Activated naive CD4-positive, alpha-beta T cell (primary cell): ENCODE measurements at regions not wholly inside any gene's neighbourhood (a gene's known extent, or its start where the extent isn't known, plus 50 kb on each side); places are given as distances from the start of the nearest gene placed in this dataset.
"Not testable (repeated sequence)": the region's sequence is repeated elsewhere in the genome, so short reads cannot be mapped to it uniquely, and the experiment has no call there.

Experiments used
- DNase-seq, 4 experiments: peaks; one replicate each; lab custom pipeline; 2025; lab: John Stamatoyannopoulos, UW

GRCh38 chr15:96052154-96052553, 278.3 kb upstream of the NR2F2 start:
- no peak for DNase-seq

GRCh38 chr15:96052572-96053030, 277.9 kb upstream of the NR2F2 start:
- no peak for DNase-seq

DNA sequence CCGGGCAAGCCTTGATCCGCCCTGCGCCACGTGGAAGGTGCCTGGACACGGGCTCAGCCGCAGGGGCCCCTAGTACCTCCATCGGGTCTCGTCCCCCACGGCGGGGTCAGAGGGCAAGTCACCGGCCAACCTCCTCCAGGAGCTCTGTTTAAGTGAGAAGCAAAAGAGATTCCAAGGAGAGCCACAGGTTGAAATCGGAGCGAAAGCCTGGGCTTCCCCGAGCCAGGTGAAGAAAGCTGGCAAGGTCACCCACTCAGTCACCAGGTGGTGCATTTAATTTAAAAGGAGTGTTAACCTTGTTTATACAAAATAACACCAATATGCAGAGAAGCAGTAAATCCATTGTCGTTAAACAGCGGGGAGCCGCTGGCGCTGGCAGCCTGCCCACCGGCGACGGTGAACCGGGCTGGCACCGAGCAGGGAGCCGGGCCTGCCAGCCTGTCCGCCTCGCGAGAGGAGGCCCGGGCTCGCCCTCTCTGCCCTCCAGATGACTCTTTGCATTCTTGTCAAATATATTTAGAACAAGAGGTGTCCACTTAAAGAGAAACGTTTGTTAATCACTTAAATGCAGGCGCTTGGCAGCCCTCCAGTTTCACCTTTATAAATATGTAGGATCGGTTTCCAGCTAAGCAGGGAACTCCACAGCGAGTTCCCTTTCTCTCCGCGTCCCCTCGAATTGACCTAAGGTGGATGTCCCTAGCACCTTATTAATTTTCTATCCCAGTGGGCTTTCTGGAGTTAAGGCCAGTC, 277.3 kb upstream of the NR2F2 start:
- no peak for DNase-seq

DNA sequence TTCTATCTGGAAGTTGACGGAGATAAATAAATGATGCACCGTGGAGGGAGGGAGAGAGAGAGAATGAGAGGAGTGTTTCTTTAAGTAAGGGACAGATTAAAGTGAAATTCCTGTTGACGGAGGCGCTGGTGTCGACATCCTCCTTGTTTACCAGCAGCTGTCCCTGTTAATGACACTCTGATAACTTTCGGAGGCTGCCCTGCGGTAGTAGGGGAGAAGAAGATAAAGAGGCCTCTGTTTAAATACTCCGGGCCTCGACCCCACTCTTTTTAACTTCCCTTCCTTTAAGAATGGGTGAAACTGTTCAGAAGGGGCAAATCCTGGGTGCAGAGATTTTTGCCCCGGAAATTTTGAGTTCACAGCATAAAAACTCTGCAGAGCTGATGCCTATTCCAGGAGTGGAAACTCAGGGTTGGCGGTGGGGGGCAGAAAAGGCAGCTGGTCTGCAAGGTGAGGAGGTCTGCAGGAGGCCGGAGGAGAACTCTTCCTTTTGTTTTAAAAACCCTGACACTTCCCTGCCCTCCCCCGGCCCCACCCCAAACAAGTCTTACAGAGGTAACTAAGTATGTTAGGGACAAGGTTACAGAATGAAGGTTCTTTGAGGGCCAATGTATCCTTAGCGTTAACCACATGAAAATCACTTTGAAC, 276.6 kb upstream of the NR2F2 start:
- DNase-seq: no peak

DNA sequence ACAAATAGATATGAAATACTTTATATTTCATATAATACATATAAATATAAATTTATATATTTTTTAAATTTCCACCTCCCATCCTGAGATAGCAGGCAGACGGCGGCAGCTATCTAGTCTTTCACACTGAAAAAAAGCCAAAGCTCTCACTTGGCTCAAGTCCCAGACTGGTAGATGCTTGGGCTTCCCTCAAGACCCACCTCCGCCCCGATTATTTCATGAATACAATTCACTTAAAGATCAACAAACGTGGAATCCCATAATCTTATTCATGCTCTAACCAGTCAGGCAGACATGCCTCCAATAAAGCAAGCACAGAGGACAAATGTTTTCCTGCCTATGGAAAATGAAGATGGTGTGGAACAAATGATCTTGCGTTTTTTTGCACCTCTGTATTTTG, 275.9 kb upstream of the NR2F2 start:
- no peak for DNase-seq

DNA sequence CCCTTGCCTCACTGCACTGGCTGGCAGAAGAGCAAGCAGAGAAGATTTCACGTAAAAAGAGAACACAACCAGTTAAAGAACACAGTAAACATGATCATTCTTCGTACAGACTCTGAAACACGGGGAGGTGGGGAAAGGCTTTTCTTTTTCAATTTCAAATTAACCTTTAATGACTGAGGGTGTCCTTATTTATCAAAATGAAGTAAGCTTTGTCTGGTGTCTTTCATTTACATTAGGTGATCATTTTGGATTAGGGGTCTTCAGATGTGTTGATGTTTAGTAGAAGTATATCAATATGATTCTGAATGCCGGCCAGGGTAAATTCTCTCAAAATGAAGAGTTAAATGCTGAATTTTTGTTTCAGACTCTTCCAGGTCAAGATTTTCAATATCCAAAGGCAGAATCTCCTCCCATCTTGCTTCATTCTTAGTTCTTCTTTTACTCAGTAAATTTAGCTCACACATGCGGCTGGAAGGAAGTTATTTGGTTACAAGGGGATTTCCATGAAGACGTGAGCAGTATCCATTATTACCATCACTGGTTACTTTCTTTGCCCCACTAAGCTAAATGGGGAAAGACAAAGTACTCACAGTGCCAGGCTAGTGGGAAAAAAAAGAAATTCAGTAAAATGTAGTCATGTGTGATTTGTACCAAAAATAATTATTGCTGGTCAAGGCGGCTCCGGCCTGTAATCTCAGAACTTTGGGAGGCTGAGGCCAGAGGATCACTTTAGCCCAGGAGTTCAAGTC, 272.2 kb upstream of the NR2F2 start:
- no peak for DNase-seq

DNA sequence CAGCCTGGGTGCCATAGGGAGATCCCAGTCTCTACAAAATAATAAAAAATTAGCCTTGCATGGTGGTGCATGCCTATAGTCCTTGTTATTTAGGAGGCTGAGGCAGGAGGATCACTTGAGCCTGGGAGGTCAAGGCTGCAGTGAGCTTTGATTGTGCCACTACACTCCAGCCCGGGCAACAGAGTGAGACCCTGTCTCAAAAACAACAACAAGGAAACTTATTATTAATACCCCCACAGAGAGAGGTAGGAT, 271.7 kb upstream of the NR2F2 start:
- not testable (repeated sequence) for DNase-seq

GRCh38 chr15:96060591-96060990, 269.9 kb upstream of the NR2F2 start:
- DNase-seq: not testable (repeated sequence)

- no peak for DNase-seq
Measured at GRCh38 chr15:96064351-96064756, 266.1 kb upstream of the NR2F2 start.

DNA sequence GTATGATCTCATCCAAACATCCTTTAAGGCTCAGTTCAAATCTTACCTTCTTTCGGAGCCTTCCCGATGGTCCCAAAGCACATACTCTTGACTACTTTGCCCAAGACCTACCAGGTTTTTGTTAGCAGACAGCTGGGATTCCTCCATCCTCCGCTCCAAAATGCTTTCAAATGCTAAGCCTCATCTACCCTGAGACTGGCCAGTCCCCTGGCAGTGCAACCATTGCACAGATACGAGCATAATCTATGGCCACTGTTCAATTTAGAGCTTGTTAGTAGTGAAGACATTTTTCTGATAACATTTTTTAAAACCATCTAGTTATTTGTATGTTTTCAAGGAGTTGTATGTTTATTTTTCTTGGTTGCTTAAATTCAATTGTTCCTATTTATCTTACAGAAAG, 264.4 kb upstream of the NR2F2 start:
- no peak for DNase-seq

- DNase-seq: no peak
Measured at GRCh38 chr15:96066852-96067495, 263.5 kb upstream of the NR2F2 start.

DNA sequence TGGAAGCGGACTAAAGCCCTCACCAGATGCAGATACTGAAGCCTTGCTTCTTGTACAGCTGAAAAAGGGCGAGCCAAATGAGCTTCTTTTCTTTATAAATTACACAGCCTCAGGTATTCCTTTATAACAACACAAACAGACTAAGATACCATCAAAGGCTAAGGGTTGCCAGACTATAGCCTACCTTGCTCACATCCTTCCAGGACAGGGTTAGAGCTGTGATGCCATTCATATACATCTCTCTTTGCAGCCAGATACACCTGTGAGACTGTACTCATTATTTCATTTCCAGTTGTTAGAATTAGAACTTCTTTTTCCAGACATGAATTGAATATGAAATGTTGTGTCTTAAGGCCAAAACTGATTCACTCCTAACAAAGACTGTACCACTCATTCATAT, 262.8 kb upstream of the NR2F2 start:
- no peak for DNase-seq

DNA sequence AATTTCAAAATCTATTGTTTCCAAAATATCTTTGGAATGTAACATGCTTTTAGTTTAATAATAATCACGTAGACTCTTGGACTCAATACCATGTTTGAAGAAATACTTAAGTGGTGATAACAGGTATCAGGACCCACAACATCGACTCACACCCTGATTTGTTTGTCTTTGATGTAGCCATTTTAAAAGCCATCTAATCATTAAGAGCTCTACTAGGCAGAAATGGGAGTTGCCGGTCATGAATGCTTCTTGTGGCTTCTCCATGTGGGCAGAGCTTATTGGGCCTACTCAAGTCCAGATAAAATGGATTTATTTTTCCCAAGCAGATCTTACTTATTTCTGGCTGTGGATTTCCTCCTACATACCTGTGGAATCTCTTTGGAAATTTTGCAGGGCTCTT, 261.6 kb upstream of the NR2F2 start:
- DNase-seq: no peak

DNA sequence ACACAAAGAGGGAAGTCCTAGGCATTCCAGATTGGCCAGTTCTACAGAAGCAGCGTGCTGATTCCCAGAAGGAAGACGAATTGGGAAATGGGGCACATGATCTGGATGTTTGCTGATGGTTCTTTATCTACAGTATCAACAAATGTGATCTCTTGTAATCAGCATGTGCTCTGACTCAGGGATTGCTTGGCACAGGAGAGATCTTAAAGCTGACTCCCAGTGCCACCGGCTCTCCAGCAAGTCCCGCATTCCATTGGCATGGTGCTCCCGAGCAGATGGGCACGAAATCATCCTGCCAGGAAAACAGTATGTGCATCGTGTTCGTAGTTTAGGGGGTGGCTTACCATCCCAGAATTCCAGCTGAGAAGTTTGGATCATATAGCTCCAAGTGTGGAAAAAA, 259.9 kb upstream of the NR2F2 start:
- no peak for DNase-seq

DNA sequence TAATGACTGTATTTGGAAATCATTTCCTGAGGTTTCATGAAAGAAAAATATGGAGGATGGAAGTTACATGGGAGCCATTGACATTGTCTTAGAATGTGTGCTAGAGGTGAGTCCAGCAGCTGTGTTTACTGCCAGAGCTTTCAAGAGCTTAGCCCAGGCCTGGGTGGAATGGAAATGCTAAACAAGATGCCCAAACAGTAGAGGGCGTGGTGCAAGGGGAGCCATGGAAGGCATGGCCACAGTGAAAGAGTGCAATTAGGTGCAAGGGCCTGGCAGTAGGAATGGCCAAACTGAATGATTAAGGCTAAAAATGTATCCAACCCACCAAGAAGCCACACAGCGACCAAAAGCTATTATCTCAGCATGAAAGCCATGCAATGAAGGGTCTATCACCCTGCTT, 257.7 kb upstream of the NR2F2 start:
- no peak for DNase-seq

- no peak for DNase-seq
Measured at GRCh38 chr15:96073908-96074307, 256.6 kb upstream of the NR2F2 start.

- DNase-seq: no peak
Measured at GRCh38 chr15:96075895-96076294, 254.6 kb upstream of the NR2F2 start.

GRCh38 chr15:96076350-96076749, 254.2 kb upstream of the NR2F2 start:
- DNase-seq: no peak

DNA sequence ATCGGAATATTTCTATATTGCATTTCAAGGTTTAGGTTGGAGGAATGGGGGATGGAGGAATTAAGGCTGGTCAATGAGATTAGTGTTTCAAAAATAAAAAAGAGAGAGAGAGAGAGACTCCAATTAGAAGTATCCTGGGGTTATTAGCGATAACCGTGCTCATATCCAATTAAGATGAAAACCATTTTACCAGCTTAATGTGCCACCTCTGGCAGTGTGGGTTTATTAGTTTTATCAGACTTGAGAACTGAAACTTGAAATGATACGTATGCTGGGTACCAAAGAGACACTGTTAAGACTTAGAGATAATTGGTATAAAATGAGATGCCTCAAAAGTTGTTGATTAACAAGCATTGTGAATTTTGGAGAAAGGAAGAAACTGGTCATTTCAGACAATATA, 251.5 kb upstream of the NR2F2 start:
- DNase-seq: no peak

DNA sequence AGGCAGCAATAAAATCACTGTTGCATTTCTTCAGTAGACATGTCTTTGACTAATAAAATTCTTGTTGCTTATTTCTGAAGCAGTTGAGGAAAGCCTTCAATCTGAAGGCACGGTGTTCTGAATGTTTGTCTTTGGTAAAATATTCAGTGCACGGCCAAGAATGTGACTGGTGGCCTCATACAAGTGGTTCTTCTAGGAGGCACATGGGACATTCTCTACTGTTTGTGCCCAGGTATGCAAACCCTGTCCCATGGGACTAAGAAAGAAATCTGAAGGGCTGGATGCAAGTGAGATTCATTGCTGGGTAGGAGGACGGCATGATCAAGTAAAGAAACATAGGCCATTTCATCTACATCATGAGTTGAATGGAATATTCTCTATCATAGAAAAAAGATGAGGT, 250.6 kb upstream of the NR2F2 start:
- DNase-seq: no peak

- no peak for DNase-seq
Measured at GRCh38 chr15:96086164-96086563, 244.3 kb upstream of the NR2F2 start.

DNA sequence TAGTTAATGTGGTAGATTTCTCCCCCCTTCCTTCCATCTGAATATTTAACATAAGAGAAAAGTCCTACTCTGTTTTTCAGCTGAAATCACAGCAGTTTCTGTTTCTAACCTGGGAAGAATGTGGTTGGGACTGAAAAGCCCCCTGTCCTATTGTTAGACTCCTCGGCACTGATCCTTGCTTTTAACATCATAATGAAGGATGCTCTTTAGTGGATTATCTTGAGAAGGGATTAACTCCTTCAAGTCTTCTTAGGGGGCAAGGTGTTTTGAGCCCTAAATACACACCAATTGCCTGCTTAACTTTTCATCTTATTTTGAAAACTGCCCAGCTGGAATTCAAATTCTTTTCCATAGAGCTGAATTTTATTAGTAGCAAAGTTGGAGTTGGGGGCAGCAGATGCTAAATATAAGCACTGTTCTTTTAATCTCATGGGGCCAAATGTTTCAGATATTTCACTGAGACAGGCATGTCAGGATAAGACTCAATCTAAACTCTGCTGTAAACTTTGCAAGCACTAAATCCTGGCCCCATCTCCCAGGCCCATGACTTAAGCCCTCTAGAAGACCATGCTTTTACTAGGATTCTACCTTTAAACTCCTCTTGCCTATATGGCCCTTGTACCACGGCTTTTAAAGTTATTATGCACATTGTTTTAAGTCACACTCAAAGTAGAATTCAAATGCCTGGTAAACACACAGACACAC, 243.2 kb upstream of the NR2F2 start:
- DNase-seq: no peak
